Subcutaneous abdominal adipose tissue (tissue), 5 donors: ENCODE measurements at regions not wholly inside any gene's neighbourhood (a gene's known extent, or its start where the extent isn't known, plus 50 kb on each side); places are given as distances from the start of the nearest gene placed in this dataset.

Experiments
- H3K27ac ChIP-seq: one replicate; pipeline ENCODE4 v1.7.0; 2013; ENCODE audit warnings: low read depth, mild to moderate bottlenecking, inconsistent platforms, low read length, moderate library complexity
- H3K27me3 ChIP-seq, 5 donors: one replicate each; pipeline ENCODE4 v1.7.0; 2013; ENCODE audit warnings: low read length in 5 of 5, inconsistent platforms in 1 of 5; ENCODE audit not compliant: control insufficient read depth in 5 of 5, insufficient read depth in 4 of 5
- H3K36me3 ChIP-seq, 5 donors: one replicate each; pipeline ENCODE4 v1.7.0; 2013; ENCODE audit warnings: low read length in 5 of 5; ENCODE audit not compliant: control insufficient read depth in 5 of 5, insufficient read depth in 5 of 5
- H3K4me1 ChIP-seq, 5 donors: one replicate each; pipeline ENCODE4 v1.7.0; 2013; ENCODE audit warnings: low read length in 5 of 5, mild to moderate bottlenecking in 3 of 5, moderate library complexity in 1 of 5; ENCODE audit not compliant: control insufficient read depth in 5 of 5, insufficient read depth in 5 of 5
- H3K4me3 ChIP-seq, 5 donors: one replicate each; pipeline ENCODE4 v1.7.0; 2013; ENCODE audit warnings: low read length in 5 of 5, low read depth in 1 of 5
- H3K9ac ChIP-seq, 5 donors: one replicate each; pipeline ENCODE4 v1.7.0; 2013; ENCODE audit warnings: low read length in 5 of 5, mild to moderate bottlenecking in 4 of 5, moderate library complexity in 3 of 5
- H3K9me3 ChIP-seq, 5 donors: one replicate each; pipeline ENCODE4 v1.7.0; 2013; ENCODE audit warnings: low read length in 5 of 5; ENCODE audit not compliant: control insufficient read depth in 5 of 5
- donor health status: healthy.
- donor health status: healthy.
- donor health status: healthy.
- donor health status: healthy.
- donor health status: healthy.

- H3K9me3 ChIP-seq = no peaks in the 10 kb centered on the region
- H3K36me3 ChIP-seq = no peaks in the 10 kb centered on the region
- H3K4me3 ChIP-seq = no peak overlapping the region
- H3K9ac ChIP-seq = no peak overlapping the region
- H3K27me3 ChIP-seq = peaks cover 0 to 7% (median 0%) of the 10 kb centered on the region in 5 donors
- H3K4me1 ChIP-seq = peaks cover 0 to 32% (median 7%) of the 10 kb centered on the region in 5 donors
- no peak overlapping the region for H3K27ac ChIP-seq
Observed at GRCh38 chr15:95304151-95304946, 1026.2 kb upstream of the NR2F2 start.

DNA sequence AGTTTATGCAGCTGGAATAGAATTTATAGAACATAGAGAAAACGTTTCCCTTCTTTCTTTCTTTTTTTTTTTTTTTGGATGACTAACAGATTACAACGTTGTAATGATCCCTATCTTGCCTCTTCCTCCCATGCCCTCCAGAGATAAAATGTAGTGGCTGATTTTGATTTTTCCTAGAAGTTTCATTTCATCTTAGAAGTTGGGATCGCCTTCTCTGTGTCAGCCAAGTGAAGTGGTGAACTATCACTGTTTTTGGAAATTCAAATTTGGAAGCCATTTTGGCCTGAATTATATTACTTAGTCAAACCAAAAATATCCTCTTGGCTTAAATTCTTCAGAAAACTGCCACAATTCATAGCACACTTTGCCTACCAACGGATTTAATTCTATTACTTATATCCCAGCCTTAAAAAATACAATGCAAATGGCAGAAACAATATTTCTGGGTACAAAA, 1025.5 kb upstream of the NR2F2 start:
- no peak overlapping the region for H3K4me3 ChIP-seq
- H3K36me3 ChIP-seq = no peaks in the 10 kb centered on the region
- no peak overlapping the region for H3K9ac ChIP-seq
- H3K4me1 ChIP-seq = peaks cover 0 to 32% (median 7%) of the 10 kb centered on the region in 5 donors
- H3K27ac ChIP-seq = no peak overlapping the region
- H3K27me3 ChIP-seq = peaks cover 0 to 7% (median 0%) of the 10 kb centered on the region in 5 donors
- H3K9me3 ChIP-seq = no peaks in the 10 kb centered on the region

- Histone ChIP-seq H3K4me1 (peaks cover 0 to 26% (median 7%) of the 10 kb centered on the region in 5 donors), H3K9me3 (no peaks in the 10 kb centered on the region), H3K27ac (no peak overlapping the region), H3K9ac (no peak overlapping the region), H3K36me3 (no peaks in the 10 kb centered on the region), H3K4me3 (no peak overlapping the region), H3K27me3 (peaks cover 0 to 7% (median 3%) of the 10 kb centered on the region in 5 donors)
Observed at GRCh38 chr15:95307115-95307514, 1023.4 kb upstream of the NR2F2 start.

GRCh38 chr15:95319242-95319641, 1011.3 kb upstream of the NR2F2 start:
- Histone ChIP-seq H3K4me3 (no peak overlapping the region), H3K9ac (no peak overlapping the region), H3K9me3 (no peaks in the 10 kb centered on the region), H3K36me3 (no peaks in the 10 kb centered on the region), H3K4me1 (no peaks in the 10 kb centered on the region), H3K27ac (no peak overlapping the region), H3K27me3 (no peaks in the 10 kb centered on the region)

GRCh38 chr15:95323796-95324195, 1006.7 kb upstream of the NR2F2 start:
- Histone ChIP-seq H3K27ac (no peak overlapping the region), H3K9me3 (no peaks in the 10 kb centered on the region), H3K4me1 (peaks cover 0 to 15% (median 6%) of the 10 kb centered on the region in 5 donors), H3K36me3 (no peaks in the 10 kb centered on the region), H3K4me3 (no peak overlapping the region), H3K27me3 (peaks cover 8 to 16% (median 9%) of the 10 kb centered on the region in 5 donors), H3K9ac (no peak overlapping the region)

GRCh38 chr15:95324656-95325055, 1005.8 kb upstream of the NR2F2 start:
- H3K36me3 ChIP-seq = no peaks in the 10 kb centered on the region
- no peaks in the 10 kb centered on the region for H3K9me3 ChIP-seq
- H3K27ac ChIP-seq = peak overlapping the region; percentile 5
- H3K4me3 ChIP-seq = no peak overlapping the region
- no peak overlapping the region for H3K9ac ChIP-seq
- peaks cover 0 to 15% (median 6%) of the 10 kb centered on the region in 5 donors for H3K4me1 ChIP-seq
- H3K27me3 ChIP-seq = peaks cover 8 to 16% (median 9%) of the 10 kb centered on the region in 5 donors

GRCh38 chr15:95325763-95326404, 1004.6 kb upstream of the NR2F2 start:
- peak overlapping the region; percentile 11 for H3K27ac ChIP-seq
- no peaks in the 10 kb centered on the region for H3K9me3 ChIP-seq
- no peak overlapping the region for H3K9ac ChIP-seq
- peaks cover 0 to 15% (median 6%) of the 10 kb centered on the region in 5 donors for H3K4me1 ChIP-seq
- H3K36me3 ChIP-seq = no peaks in the 10 kb centered on the region
- peak overlapping the region in 1 of 5 donors; percentile 52 for H3K4me3 ChIP-seq
- peaks cover 8 to 16% (median 9%) of the 10 kb centered on the region in 5 donors for H3K27me3 ChIP-seq

DNA sequence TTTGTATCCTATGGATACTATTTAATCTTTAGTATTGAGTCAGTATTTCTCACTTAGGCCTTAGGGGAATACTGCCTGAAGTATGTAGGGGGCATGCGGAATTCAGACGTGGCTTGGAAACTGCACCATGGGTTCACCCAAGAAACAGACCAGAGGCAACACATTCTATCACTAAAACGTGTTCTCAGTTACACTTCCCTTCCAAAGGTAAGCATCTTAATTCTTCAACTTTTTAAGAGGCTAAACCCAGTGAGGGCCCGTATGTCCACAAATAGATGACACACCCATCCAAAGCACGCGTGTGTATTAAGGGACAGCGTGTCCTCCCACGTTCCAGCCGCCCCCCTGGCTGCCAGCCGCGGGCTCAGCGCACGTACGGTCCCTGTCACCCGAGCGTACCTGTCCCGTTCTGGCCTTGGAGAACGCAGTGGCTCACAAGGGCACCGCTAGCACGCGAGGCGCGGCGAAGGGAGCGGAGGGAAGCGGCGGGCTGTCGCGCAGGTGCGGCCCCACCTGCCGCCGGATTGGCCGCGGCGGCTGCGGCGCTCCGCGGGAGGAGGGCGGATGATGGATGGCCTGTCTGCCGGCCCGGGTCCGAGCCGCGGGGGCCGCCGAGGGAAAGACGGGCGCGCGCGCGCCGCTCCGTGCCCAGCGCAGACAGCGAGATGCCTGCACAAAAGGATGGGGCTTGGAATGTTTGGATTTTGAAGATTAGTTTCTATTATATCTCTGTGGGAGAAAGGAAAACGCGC, 1003.9 kb upstream of the NR2F2 start:
- H3K27ac ChIP-seq = peak overlapping the region; percentile 11
- H3K27me3 ChIP-seq = peaks cover 8 to 16% (median 9%) of the 10 kb centered on the region in 5 donors
- H3K9me3 ChIP-seq = no peaks in the 10 kb centered on the region
- H3K9ac ChIP-seq = peak overlapping the region in 2 of 5 donors; percentile 30 to 32
- H3K4me1 ChIP-seq = peaks cover 0 to 15% (median 6%) of the 10 kb centered on the region in 5 donors
- H3K4me3 ChIP-seq = peak overlapping the region; percentile 29 to 62 (median 53)
- H3K36me3 ChIP-seq = no peaks in the 10 kb centered on the region

DNA sequence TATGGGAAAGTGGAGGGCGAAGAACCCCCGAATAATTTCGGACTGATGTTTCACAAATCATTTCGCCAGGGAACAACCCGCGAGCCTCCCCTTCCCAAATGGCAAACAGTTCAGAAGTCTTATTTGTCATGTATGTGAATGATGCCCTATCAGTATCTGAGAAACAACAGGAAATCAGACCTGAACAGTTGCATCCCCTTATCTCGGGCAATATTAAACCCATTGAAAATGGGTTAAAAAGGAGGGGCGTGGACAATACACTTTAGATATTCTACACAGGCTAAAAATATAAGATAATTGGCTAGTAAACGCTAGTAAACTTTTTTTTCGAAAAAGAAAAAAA, 1003.3 kb upstream of the NR2F2 start:
- H3K9me3 ChIP-seq = no peaks in the 10 kb centered on the region
- no peak overlapping the region for H3K27ac ChIP-seq
- H3K27me3 ChIP-seq = peaks cover 8 to 16% (median 9%) of the 10 kb centered on the region in 5 donors
- peak overlapping the region in 1 of 5 donors; percentile 30 for H3K9ac ChIP-seq
- H3K4me3 ChIP-seq = peak overlapping the region; percentile 29 to 62 (median 53)
- H3K4me1 ChIP-seq = peaks cover 0 to 15% (median 6%) of the 10 kb centered on the region in 5 donors
- H3K36me3 ChIP-seq = no peaks in the 10 kb centered on the region
